Loucy (cell line): ENCODE measurements at regions not wholly inside any gene's neighbourhood (a gene's known extent, or its start where the extent isn't known, plus 50 kb on each side); places are given as distances from the start of the nearest gene placed in this dataset.

Experiments
- H2AFZ ChIP-seq: fragments of 200-600 bp; sonication (generic); 2 replicates; pipeline ENCODE4 v1.6.0; 2016; ENCODE audit warnings: antibody characterized with exemption, mild to moderate bottlenecking, low read length, moderate library complexity
- H3F3A ChIP-seq: fragments of 200-600 bp; 2 replicates; pipeline ENCODE4 v1.6.0; 2016; ENCODE audit warnings: antibody characterized with exemption, low read depth, mild to moderate bottlenecking
- H3K27me3 ChIP-seq: fragments of 200-600 bp; sonication (generic); 2 replicates; pipeline ENCODE4 v1.6.1; 2014; ENCODE audit warnings: low read length, mild to moderate bottlenecking; ENCODE audit not compliant: insufficient read depth, poor library complexity, severe bottlenecking
- H3K36me3 ChIP-seq: fragments of 200-600 bp; sonication (generic); 2 replicates; pipeline ENCODE4 v1.6.1; 2016; ENCODE audit warnings: low read length; ENCODE audit not compliant: insufficient read depth
- H3K4me1 ChIP-seq: fragments of 200-600 bp; sonication (generic); 2 replicates; pipeline ENCODE4 v1.5.1; 2014; ENCODE audit warnings: low read length, mild to moderate bottlenecking; ENCODE audit not compliant: insufficient read depth, poor library complexity, severe bottlenecking
- H3K4me2 ChIP-seq: fragments of 200-600 bp; sonication (generic); 2 replicates; pipeline ENCODE4 v1.6.0; 2014; ENCODE audit warnings: antibody characterized with exemption, low read length, low read depth, mild to moderate bottlenecking; ENCODE audit not compliant: poor library complexity, severe bottlenecking
- H3K4me3 ChIP-seq: fragments of 200-600 bp; sonication (generic); 2 replicates; pipeline ENCODE4 v1.5.1; 2014; ENCODE audit warnings: low read length, mild to moderate bottlenecking, mixed read lengths; ENCODE audit not compliant: poor library complexity, severe bottlenecking
- H3K79me2 ChIP-seq: fragments of 200-600 bp; sonication (generic); 2 replicates; pipeline ENCODE4 v1.6.1; 2014; ENCODE audit warnings: low read length; ENCODE audit not compliant: insufficient read depth
- H3K9ac ChIP-seq: fragments of 200-600 bp; sonication (generic); 2 replicates; pipeline ENCODE4 v1.6.0; 2014; ENCODE audit warnings: mild to moderate bottlenecking, low read depth, low read length, moderate library complexity; ENCODE audit not compliant: poor library complexity, severe bottlenecking
- H3K9me2 ChIP-seq: fragments of 200-600 bp; sonication (generic); replicated peaks from 2 replicates; pipeline ENCODE4 v1.6.1; 2016; ENCODE audit warnings: low read depth, low read length, mixed read lengths
- H3K9me3 ChIP-seq: fragments of 200-600 bp; sonication (generic); 2 replicates; pipeline ENCODE4 v1.6.1; 2014; ENCODE audit warnings: mild to moderate bottlenecking, antibody characterized with exemption, low read length, low read depth; ENCODE audit not compliant: insufficient read depth
- H4K20me1 ChIP-seq: fragments of 200-600 bp; sonication (generic); 2 replicates; pipeline ENCODE4 v1.6.0; 2014; ENCODE audit warnings: antibody characterized with exemption, low read length, mild to moderate bottlenecking; ENCODE audit not compliant: insufficient read depth, poor library complexity, severe bottlenecking
- EZH2phosphoT487 ChIP-seq: fragments of 200-600 bp; IDR thresholded peaks from 2 replicates; pipeline ENCODE4 v1.6.1; 2018; ENCODE audit warnings: antibody characterized with exemption, mild to moderate bottlenecking, moderate library complexity, borderline replicate concordance
- TF ChIP-seq, protein P1 (sequence below): fragments of 200-600 bp; sonication (generic); conservative IDR thresholded peaks from 2 replicates; pipeline ENCODE4 v1.5.1; 2014; ENCODE audit warnings: mild to moderate bottlenecking, antibody characterized with exemption, low read length

DNA sequence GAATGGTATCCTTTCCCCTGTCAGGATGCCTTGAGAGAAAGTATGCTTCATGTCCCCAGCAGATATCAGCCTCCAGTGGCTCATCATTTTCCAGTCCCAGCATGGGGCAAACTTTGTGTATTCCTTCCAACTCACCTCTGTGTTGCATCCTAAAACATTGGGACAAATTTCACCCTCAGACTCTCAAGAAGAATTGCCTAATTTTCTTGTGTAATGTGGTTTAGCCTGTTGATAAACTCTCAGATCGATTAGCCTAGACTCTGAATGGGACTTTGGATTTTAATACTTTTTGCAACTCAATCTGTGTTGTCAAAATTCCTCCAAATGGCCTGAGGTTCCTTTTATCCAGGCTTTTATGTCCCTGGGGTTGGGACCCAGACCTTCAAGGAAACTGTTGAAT lies 805.3 kb downstream of the C4orf33 start:
- Histone ChIP-seq H2AFZ (no peak overlapping the region), H4K20me1 (no peaks in the 10 kb centered on the region), H3K4me3 (no peak overlapping the region), H3K9me3 (no peaks in the 10 kb centered on the region), H3K4me1 (no peaks in the 10 kb centered on the region), H3K36me3 (no peaks in the 10 kb centered on the region), H3K9ac (no peak overlapping the region), H3K79me2 (no peaks in the 10 kb centered on the region), H3F3A (no peaks in the 10 kb centered on the region), H3K9me2 (no peaks in the 10 kb centered on the region), H3K4me2 (no peak overlapping the region), H3K27me3 (no peaks in the 10 kb centered on the region)
- TF ChIP-seq, protein P1, sequence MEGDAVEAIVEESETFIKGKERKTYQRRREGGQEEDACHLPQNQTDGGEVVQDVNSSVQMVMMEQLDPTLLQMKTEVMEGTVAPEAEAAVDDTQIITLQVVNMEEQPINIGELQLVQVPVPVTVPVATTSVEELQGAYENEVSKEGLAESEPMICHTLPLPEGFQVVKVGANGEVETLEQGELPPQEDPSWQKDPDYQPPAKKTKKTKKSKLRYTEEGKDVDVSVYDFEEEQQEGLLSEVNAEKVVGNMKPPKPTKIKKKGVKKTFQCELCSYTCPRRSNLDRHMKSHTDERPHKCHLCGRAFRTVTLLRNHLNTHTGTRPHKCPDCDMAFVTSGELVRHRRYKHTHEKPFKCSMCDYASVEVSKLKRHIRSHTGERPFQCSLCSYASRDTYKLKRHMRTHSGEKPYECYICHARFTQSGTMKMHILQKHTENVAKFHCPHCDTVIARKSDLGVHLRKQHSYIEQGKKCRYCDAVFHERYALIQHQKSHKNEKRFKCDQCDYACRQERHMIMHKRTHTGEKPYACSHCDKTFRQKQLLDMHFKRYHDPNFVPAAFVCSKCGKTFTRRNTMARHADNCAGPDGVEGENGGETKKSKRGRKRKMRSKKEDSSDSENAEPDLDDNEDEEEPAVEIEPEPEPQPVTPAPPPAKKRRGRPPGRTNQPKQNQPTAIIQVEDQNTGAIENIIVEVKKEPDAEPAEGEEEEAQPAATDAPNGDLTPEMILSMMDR = no peak
- no peak for TF ChIP-seq EZH2phosphoT487

DNA sequence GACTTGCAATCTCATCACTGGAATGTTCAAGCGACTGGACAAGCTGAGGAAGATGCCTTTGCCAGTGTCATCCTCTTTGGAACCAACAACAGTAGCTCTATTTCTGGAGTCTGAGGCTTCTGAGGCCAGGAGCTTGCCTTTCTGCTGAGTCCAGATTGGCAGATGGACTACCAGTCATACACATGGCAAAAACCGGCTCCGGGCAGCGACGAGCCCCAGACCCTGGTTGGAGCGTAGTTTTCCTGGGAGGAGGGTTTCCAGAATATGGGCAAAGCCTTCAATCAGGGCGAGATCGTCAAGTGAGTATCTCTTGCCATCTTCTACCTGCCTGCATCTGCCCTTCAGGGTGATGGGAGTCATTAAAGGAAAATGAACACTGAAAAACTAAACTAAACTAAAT lies 807.9 kb downstream of the C4orf33 start:
- H3K27me3 ChIP-seq = no peaks in the 10 kb centered on the region
- no peak overlapping the region for H3K4me3 ChIP-seq
- H3K4me2 ChIP-seq = no peak overlapping the region
- no peaks in the 10 kb centered on the region for H3K79me2 ChIP-seq
- no peaks in the 10 kb centered on the region for H3K9me3 ChIP-seq
- no peaks in the 10 kb centered on the region for H3K9me2 ChIP-seq
- H3K4me1 ChIP-seq = no peaks in the 10 kb centered on the region
- no peaks in the 10 kb centered on the region for H4K20me1 ChIP-seq
- TF ChIP-seq, protein P1 = no peak
- no peak for TF ChIP-seq EZH2phosphoT487
- no peaks in the 10 kb centered on the region for H3K36me3 ChIP-seq
- H3F3A ChIP-seq = no peaks in the 10 kb centered on the region
- H2AFZ ChIP-seq = no peak overlapping the region
- H3K9ac ChIP-seq = no peak overlapping the region

DNA sequence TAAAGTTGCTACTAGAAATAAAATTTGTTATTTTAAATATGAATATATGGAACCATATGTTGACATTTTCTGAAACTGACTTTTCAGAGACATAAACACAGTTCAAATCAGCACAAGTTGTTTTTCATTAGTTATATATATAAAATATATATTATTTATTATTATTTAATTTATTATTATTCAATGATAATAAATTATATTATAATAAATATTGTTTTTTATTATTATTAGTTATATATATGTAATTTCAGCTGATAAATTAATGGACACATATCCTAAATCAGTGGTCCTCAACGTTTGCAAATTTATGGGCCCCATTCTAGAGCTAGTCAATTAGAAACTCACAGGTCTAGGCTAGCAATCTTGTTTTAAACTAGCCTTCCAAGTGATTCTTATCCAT lies 809.3 kb downstream of the C4orf33 start:
- H3K9ac ChIP-seq = no peak overlapping the region
- no peaks in the 10 kb centered on the region for H3K9me3 ChIP-seq
- H2AFZ ChIP-seq = no peak overlapping the region
- no peaks in the 10 kb centered on the region for H4K20me1 ChIP-seq
- no peaks in the 10 kb centered on the region for H3K9me2 ChIP-seq
- no peaks in the 10 kb centered on the region for H3K4me1 ChIP-seq
- TF ChIP-seq, protein P1 = no peak
- no peak for TF ChIP-seq EZH2phosphoT487
- no peaks in the 10 kb centered on the region for H3K79me2 ChIP-seq
- no peaks in the 10 kb centered on the region for H3K36me3 ChIP-seq
- H3K27me3 ChIP-seq = no peaks in the 10 kb centered on the region
- no peaks in the 10 kb centered on the region for H3F3A ChIP-seq
- H3K4me2 ChIP-seq = no peak overlapping the region
- H3K4me3 ChIP-seq = no peak overlapping the region
